H1 (cell line): ENCODE measurements at regions not wholly inside any gene's neighbourhood (a gene's known extent, or its start where the extent isn't known, plus 50 kb on each side); places are given as distances from the start of the nearest gene placed in this dataset.

Experiments
- CTCF ChIA-PET: fragments of 300-600 bp; sonication (Branson Sonifier 250); formaldehyde crosslinking; loops from one replicate; lab custom pipeline; 2021; ENCODE audit not compliant: partially characterized antibody; lab: Charles Lee
- POLR2A ChIA-PET: fragments of 300-600 bp; sonication (Branson Sonifier 250); formaldehyde crosslinking; loops from one replicate; lab custom pipeline; 2021; ENCODE audit warnings: inconsistent platforms; ENCODE audit not compliant: partially characterized antibody; lab: Charles Lee
- DNase-seq, 2 experiments: peaks; one replicate each; pipeline versions ENCODE4 v3.0.0 to v3.0.0-alpha.2; 2010 to 2022; ENCODE audit warnings: low spot score in 2 of 2, low read depth in 1 of 2, mixed read lengths in 1 of 2
- FAIRE-seq: peaks from 2 replicates; lab custom pipeline; 2011; peaks lifted over from hg19 to GRCh38; lab: Jason Lieb, UNC
- H2AFZ ChIP-seq: 2 replicates; pipeline ENCODE4 v1.8.1; 2012; ENCODE audit warnings: low read length, inconsistent platforms
- H2AK5ac ChIP-seq: 2 replicates; pipeline ENCODE4 v1.6.1; 2013; ENCODE audit warnings: low read depth, low read length
- H2BK120ac ChIP-seq: replicated peaks from 2 replicates; pipeline ENCODE3; 2013; ENCODE audit warnings: low read depth, low read length, inconsistent platforms
- H2BK12ac ChIP-seq: 2 replicates; pipeline ENCODE4 v1.6.1; 2013; ENCODE audit warnings: low read depth, low read length
- H2BK15ac ChIP-seq: 2 replicates; pipeline ENCODE4 v1.6.1; 2013; ENCODE audit warnings: low read length
- H2BK20ac ChIP-seq: 2 replicates; pipeline ENCODE4 v1.6.1; 2013; ENCODE audit warnings: low read length
- H2BK5ac ChIP-seq: 2 replicates; pipeline ENCODE4 v1.6.1; 2013; ENCODE audit warnings: low read depth, low read length
- H3K14ac ChIP-seq: 2 replicates; pipeline ENCODE4 v1.6.1; 2013; ENCODE audit warnings: inconsistent platforms; ENCODE audit not compliant: insufficient read length
- H3K18ac ChIP-seq: 2 replicates; pipeline ENCODE4 v1.6.1; 2013; ENCODE audit warnings: low read length; ENCODE audit errors: extremely low read depth
- H3K23ac ChIP-seq: 2 replicates; pipeline ENCODE4 v1.6.1; 2013; ENCODE audit warnings: inconsistent platforms; ENCODE audit not compliant: insufficient read length
- H3K23me2 ChIP-seq: 2 replicates; pipeline ENCODE4 v1.6.1; 2013; ENCODE audit warnings: low read depth, low read length
- H3K27ac ChIP-seq: 2 replicates; pipeline ENCODE4 v1.6.1; 2011; ENCODE audit warnings: low read depth, low read length, inconsistent platforms
- H3K27me3 ChIP-seq, 4 experiments: replicated peaks in 1 of 4; 1 replicate in 1 of 4; 2 replicates in 3 of 4; pipeline versions ENCODE4 v1.6.1 to v1.8.1; 2011 to 2013; ENCODE audit warnings: low read length in 3 of 4, mild to moderate bottlenecking in 3 of 4, inconsistent platforms in 2 of 4, mixed read lengths in 2 of 4, moderate library complexity in 1 of 4; ENCODE audit not compliant: control insufficient read depth in 3 of 4, insufficient read depth in 3 of 4; ENCODE audit errors: extremely low read depth in 1 of 4
- H3K36me3 ChIP-seq, 4 experiments: 2 replicates each; pipeline versions ENCODE4 v1.6.1 to v1.8.1; 2011 to 2013; ENCODE audit warnings: mild to moderate bottlenecking in 4 of 4, low read length in 3 of 4, moderate library complexity in 2 of 4, control low read depth in 1 of 4, inconsistent platforms in 1 of 4; ENCODE audit not compliant: insufficient read depth in 4 of 4, control insufficient read depth in 2 of 4
- H3K4ac ChIP-seq: replicated peaks from 2 replicates; pipeline ENCODE3; 2013; ENCODE audit warnings: low read length, low read depth, mixed read lengths, inconsistent platforms; ENCODE audit not compliant: insufficient read length
- H3K4me1 ChIP-seq, 4 experiments: replicated peaks in 1 of 4; 1 replicate in 1 of 4; 2 replicates in 3 of 4; pipeline versions ENCODE4 v1.6.1 to v1.8.1; 2011 to 2013; ENCODE audit warnings: low read length in 3 of 4, inconsistent platforms in 2 of 4, mixed read lengths in 1 of 4; ENCODE audit not compliant: insufficient read depth in 4 of 4, control insufficient read depth in 3 of 4
- H3K4me2 ChIP-seq, 2 experiments: 2 replicates each; pipeline versions ENCODE4 v1.6.1 to v1.8.1; 2011 to 2013; ENCODE audit warnings: low read depth in 2 of 2, low read length in 2 of 2, control low read depth in 1 of 2, inconsistent platforms in 1 of 2, mild to moderate bottlenecking in 1 of 2; ENCODE audit not compliant: insufficient read depth in 1 of 2
- H3K4me3 ChIP-seq, 4 experiments: fragments of 200-600, 300-600 bp in 1 of 4; sonication (generic), shearing (Covaris generic), sonication (Bioruptor Twin) in 1 of 4; 2 replicates each; pipeline versions ENCODE4 v1.5.1 to v1.8.1; 2011 to 2016; ENCODE audit warnings: low read length in 4 of 4, low read depth in 3 of 4, control low read depth in 2 of 4, inconsistent platforms in 2 of 4, mild to moderate bottlenecking in 2 of 4, mixed read lengths in 1 of 4, moderate library complexity in 1 of 4; ENCODE audit not compliant: insufficient read depth in 2 of 4; ENCODE audit errors: extremely low read depth in 1 of 4
- H3K56ac ChIP-seq: replicated peaks from 2 replicates; pipeline ENCODE3; 2013; ENCODE audit warnings: low read depth, mild to moderate bottlenecking, mixed read lengths, low read length, inconsistent platforms; ENCODE audit not compliant: insufficient read length
- H3K79me1 ChIP-seq: 2 replicates; pipeline ENCODE4 v1.6.1; 2013; ENCODE audit warnings: low read depth, low read length, control low read depth
- H3K79me2 ChIP-seq, 2 experiments: 2 replicates each; pipeline versions ENCODE4 v1.6.1 to v1.8.1; 2012 to 2013; ENCODE audit warnings: low read length in 2 of 2, mild to moderate bottlenecking in 2 of 2, inconsistent platforms in 1 of 2; ENCODE audit not compliant: insufficient read depth in 2 of 2, control insufficient read depth in 1 of 2
- H3K9ac ChIP-seq, 4 experiments: replicated peaks in 1 of 4; 1 replicate in 1 of 4; 2 replicates in 3 of 4; pipeline versions ENCODE4 v1.6.1 to v1.8.1; 2011 to 2013; ENCODE audit warnings: low read depth in 3 of 4, low read length in 3 of 4, control low read depth in 2 of 4, mild to moderate bottlenecking in 2 of 4, moderate library complexity in 2 of 4, inconsistent platforms in 1 of 4; ENCODE audit errors: extremely low read depth in 1 of 4
- H3K9me3 ChIP-seq, 2 experiments: 2 replicates each; pipeline versions ENCODE4 v1.6.1 to v1.8.1; 2012 to 2013; ENCODE audit warnings: mild to moderate bottlenecking in 2 of 2, moderate library complexity in 2 of 2, control low read depth in 1 of 2, inconsistent platforms in 1 of 2, low read depth in 1 of 2, low read length in 1 of 2, mixed read lengths in 1 of 2; ENCODE audit not compliant: insufficient read depth in 2 of 2
- H4K20me1 ChIP-seq, 2 experiments: replicated peaks in 1 of 2; 2 replicates each; pipeline versions ENCODE3 to v1.8.1; 2011 to 2013; ENCODE audit warnings: inconsistent platforms in 2 of 2, low read length in 2 of 2, mild to moderate bottlenecking in 1 of 2; ENCODE audit not compliant: insufficient read depth in 2 of 2, control insufficient read depth in 1 of 2
- H4K5ac ChIP-seq: 2 replicates; pipeline ENCODE4 v1.6.1; 2013; ENCODE audit warnings: low read length, low read depth, mixed read lengths, inconsistent platforms; ENCODE audit not compliant: insufficient read length
- H4K8ac ChIP-seq: 2 replicates; pipeline ENCODE4 v1.8.0; 2013; ENCODE audit warnings: mild to moderate bottlenecking, moderate library complexity, low read length, inconsistent platforms; ENCODE audit not compliant: insufficient read depth; ENCODE audit errors: extremely low read depth
- H4K91ac ChIP-seq: replicated peaks from 2 replicates; pipeline ENCODE3; 2013; ENCODE audit warnings: low read length, mixed read lengths, inconsistent platforms; ENCODE audit not compliant: insufficient read length
- BRCA1 ChIP-seq: IDR thresholded peaks from 2 replicates; pipeline ENCODE4 v1.6.1; 2012; ENCODE audit warnings: low read depth, low read length, improper control_type of control experiment
- CBX5 ChIP-seq: fragments of 300-800, 300-1000 bp; sonication (generic); IDR thresholded peaks from 2 replicates; pipeline ENCODE4 v1.7.1; 2016; ENCODE audit warnings: antibody characterized with exemption, low read length, low read depth
- CTBP2 ChIP-seq: IDR thresholded peaks from 2 replicates; pipeline ENCODE4 v1.7.0; 2011; ENCODE audit warnings: borderline replicate concordance, mild to moderate bottlenecking, moderate library complexity, mixed read lengths, low read length; ENCODE audit not compliant: insufficient read depth, insufficient read length
- EP300 ChIP-seq, 2 experiments: IDR thresholded peaks; 1 replicate in 1 of 2; 2 replicates in 1 of 2; pipeline ENCODE4 v1.6.1; 2011 to 2012; ENCODE audit warnings: low read depth in 2 of 2, low read length in 2 of 2, mild to moderate bottlenecking in 2 of 2, borderline replicate concordance in 1 of 2, inconsistent platforms in 1 of 2, moderate library complexity in 1 of 2
- NANOG ChIP-seq: IDR thresholded peaks from 2 replicates; pipeline ENCODE4 v1.6.1; 2011; ENCODE audit warnings: low read length, low read depth, mild to moderate bottlenecking, inconsistent platforms; ENCODE audit not compliant: insufficient read depth, poor library complexity, severe bottlenecking
- RBBP5 ChIP-seq: IDR thresholded peaks from 2 replicates; pipeline ENCODE4 v1.7.1; 2012; ENCODE audit warnings: low read depth, mild to moderate bottlenecking, inconsistent platforms, low read length, moderate library complexity, borderline replicate concordance
- SIN3A ChIP-seq, 2 experiments: IDR thresholded peaks in 1 of 2; conservative IDR thresholded peaks in 1 of 2; 2 replicates each; pipeline ENCODE4 v1.6.1; 2011 to 2012; ENCODE audit warnings: low read length in 2 of 2, improper control_type of control experiment in 1 of 2, low read depth in 1 of 2, mild to moderate bottlenecking in 1 of 2
- SP2 ChIP-seq: IDR thresholded peaks from 2 replicates; pipeline ENCODE4 v1.6.1; 2012; ENCODE audit warnings: mild to moderate bottlenecking, low read length, inconsistent platforms
- TAF1 ChIP-seq: IDR thresholded peaks from 2 replicates; pipeline ENCODE4 v1.6.1; 2011; ENCODE audit warnings: mild to moderate bottlenecking, low read depth, low read length
- whole genome bisulfite sequencing, 2 experiments: shearing (Covaris generic) in 1 of 2; methylation state at CpG; one replicate each; pipeline versions ENCODE4 v1.1.6 to v1.1.7; 2013 to 2015; ENCODE audit warnings: low lambda C conversion rate in 2 of 2, mixed read lengths in 2 of 2, inconsistent platforms in 1 of 2, low coverage in 1 of 2, missing lambda C conversion rate in 1 of 2; ENCODE audit not compliant: insufficient replicate concordance in 2 of 2, insufficient coverage in 1 of 2, insufficient read length in 1 of 2; ENCODE audit errors: extremely low coverage in 1 of 2, missing lambda C conversion rate in 1 of 2; 5-methylcytosine and 5-hydroxymethylcytosine counted together
- TF ChIP-seq, protein P1 (sequence below): IDR thresholded peaks from 2 replicates; pipeline ENCODE4 v1.6.1; 2012; ENCODE audit warnings: inconsistent platforms
- TF ChIP-seq, protein P2 (sequence below): IDR thresholded peaks from 2 replicates; pipeline ENCODE4 v1.6.1; 2011; ENCODE audit warnings: low read length, improper control_type of control experiment

DNA sequence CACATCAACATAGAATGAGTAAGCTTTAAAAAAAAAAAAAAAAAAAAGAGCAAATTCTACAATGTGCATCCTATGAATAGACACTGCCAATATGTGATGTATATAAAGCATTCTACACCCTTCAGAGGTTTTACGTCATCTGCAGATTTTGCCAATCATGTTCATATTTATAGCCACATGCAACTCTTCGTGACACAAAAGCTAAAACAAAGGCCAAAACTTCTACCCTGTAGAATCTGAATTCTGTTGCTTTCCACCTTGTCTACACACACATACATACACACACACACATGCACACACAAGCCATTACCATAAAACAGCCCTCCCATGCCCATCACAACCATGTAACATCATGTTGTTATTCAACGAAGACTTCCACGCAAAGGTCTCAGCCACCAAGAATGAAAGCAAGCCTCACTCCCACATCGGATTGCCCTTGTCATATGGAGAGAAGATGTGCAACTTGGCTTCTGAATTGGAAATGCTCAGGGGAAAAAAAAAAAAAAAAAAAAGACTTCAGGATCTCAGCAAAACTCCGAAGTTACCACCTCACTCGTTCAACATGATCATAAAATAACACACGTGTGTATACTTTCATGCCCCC, 479.4 kb upstream of the JARID2 start:
- Histone ChIP-seq H3K36me3 (no peaks in the 10 kb centered on the region), H2BK15ac (no peak overlapping the region), H3K14ac (no peak overlapping the region), H3K27me3 (no peaks in the 10 kb centered on the region), H2BK5ac (no peak overlapping the region), H3K4ac (no peak overlapping the region), H2BK120ac (no peak overlapping the region), H4K5ac (no peak overlapping the region), H3K56ac (no peak overlapping the region), H2BK12ac (no peak overlapping the region), H3K4me1 (no peaks in the 10 kb centered on the region; a peak in 1 of 7 replicates), H3K4me3 (no peak overlapping the region), H4K91ac (no peak overlapping the region), H3K9ac (no peak overlapping the region), H4K8ac (no peak overlapping the region), H3K4me2 (no peak overlapping the region), H2AK5ac (no peak overlapping the region), H3K79me1 (no peaks in the 10 kb centered on the region; the same call in 1 of the 2 replicates), H2BK20ac (no peak overlapping the region), H4K20me1 (no peaks in the 10 kb centered on the region), H3K23me2 (no peaks in the 10 kb centered on the region), H3K23ac (no peak overlapping the region), H3K79me2 (no peaks in the 10 kb centered on the region), H2AFZ (no peak overlapping the region), H3K9me3 (no peaks in the 10 kb centered on the region), H3K27ac (no peak overlapping the region), H3K18ac (no peak overlapping the region)
- FAIRE-seq = no peak
- ChIA-PET CTCF (interaction anchor here (0.6 kb wide), 1 partner anchor 255 kb away, joined by 4 read pairs; no protein-coding TSS in a partner anchor), POLR2A (no interaction called here)
- no peak for DNase-seq
- 89% methylated on average over 8 of the region's 8 CpGs; no CpG with 5 or more reads in 1 of the 2 experiments for WGBS, 2 experiments
- TF ChIP-seq CTBP2 (no peak), RBBP5 (no peak), EP300 (IDR thresholded peaks at IDR 0.05; ENCODE audit: borderline replicate concordance in 1 of 2, low read depth in 2 of 2, low read length in 2 of 2) (no peak), CBX5 (no peak), NANOG (no peak), BRCA1 (no peak), SIN3A (conservative IDR thresholded peaks at IDR 0.05 in 1 of 2, IDR thresholded peaks at IDR 0.05 in 1 of 2; ENCODE audit: low read depth in 1 of 2, low read length in 2 of 2) (no peak), TAF1 (no peak), SP2 (no peak)
- TF ChIP-seq, protein P1, sequence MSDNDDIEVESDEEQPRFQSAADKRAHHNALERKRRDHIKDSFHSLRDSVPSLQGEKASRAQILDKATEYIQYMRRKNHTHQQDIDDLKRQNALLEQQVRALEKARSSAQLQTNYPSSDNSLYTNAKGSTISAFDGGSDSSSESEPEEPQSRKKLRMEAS = no peak
- TF ChIP-seq, protein P2, sequence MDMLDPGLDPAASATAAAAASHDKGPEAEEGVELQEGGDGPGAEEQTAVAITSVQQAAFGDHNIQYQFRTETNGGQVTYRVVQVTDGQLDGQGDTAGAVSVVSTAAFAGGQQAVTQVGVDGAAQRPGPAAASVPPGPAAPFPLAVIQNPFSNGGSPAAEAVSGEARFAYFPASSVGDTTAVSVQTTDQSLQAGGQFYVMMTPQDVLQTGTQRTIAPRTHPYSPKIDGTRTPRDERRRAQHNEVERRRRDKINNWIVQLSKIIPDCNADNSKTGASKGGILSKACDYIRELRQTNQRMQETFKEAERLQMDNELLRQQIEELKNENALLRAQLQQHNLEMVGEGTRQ = no peak
